Activated CD8-positive, alpha-beta memory T cell treated with anti-CD3 and anti-CD28 coated beads, Interleukin-2, amount 50 U/mL, for 4 hours (primary cell): ENCODE measurements at regions not wholly inside any gene's neighbourhood (a gene's known extent, or its start where the extent isn't known, plus 50 kb on each side); places are given as distances from the start of the nearest gene placed in this dataset.
"Not testable (repeated sequence)": the region's sequence is repeated elsewhere in the genome, so short reads cannot be mapped to it uniquely, and the experiment has no call there.

Experiments
- DNase-seq: peaks from one replicate; pipeline ENCODE4 v3.0.0-alpha.2; 2020

DNA sequence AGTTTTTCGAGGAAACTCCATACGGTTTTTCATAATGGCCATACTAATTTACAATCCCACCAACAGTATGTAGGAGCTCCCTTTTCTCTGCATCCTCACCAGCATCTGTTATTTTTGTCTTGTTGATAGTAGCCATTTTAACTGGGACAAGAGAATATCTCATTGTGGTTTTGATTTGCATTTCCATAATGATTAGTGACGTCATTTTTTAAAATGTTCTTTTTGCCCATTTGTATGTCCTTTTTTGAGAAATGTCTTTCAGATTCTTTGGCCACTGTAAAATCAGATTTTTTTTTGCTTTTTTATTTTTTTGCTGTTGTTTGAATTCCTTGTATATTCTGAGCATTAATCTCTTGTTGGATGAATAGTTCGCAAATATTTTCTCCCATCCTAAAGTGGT lies 243.9 kb downstream of the TRIML1 start:
- DNase-seq, result no peak

DNA sequence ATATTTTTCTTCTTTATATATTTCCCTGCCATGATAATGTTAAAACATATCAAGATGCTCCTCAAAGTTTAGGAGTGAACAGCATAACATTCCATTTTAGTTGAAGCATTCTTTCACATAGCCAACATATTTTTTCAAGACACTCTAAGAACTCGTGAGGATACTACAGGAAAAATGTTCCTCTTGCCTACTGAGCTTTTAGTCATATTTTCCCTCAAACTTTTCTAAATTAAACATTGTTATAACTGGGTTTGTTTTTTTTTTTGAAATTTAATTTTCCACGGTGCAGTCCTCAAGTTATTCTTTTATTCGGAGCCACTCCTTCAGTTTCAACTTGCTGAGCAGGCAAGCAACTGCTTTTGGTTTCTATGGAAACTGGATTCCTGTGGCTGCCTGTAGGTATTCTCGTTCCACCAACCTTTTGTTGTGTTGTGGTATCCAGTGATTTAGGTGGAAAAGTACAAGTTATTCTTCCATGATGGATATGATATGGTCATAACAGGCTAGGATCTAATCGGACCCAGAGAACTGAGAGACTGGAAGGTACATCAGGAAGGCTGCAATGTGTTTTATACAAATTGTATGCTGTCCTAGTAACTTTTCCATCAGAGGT lies 248.0 kb downstream of the TRIML1 start:
- no peak for DNase-seq

DNA sequence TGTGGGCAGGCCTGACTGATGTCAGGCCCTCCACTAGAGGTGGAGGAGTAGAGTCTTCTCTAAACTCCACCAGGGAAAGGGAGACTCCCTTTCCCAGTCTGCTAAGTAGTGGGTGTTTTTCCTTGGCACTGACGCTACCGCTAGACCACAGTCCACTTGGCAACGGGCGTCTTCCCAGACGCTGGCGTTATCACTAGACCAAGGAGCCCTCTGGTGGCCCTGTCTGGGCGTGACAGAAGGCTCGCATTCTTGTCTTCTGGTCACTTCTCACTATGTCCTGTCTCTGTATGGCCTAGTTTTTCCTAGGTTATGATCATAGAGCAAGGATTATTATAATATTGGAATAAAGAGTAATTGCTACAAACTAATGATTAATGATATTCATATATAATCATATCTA lies 252.1 kb downstream of the TRIML1 start:
- DNase-seq, result not testable (repeated sequence)

GRCh38 chr4:188396037-188396436 lies 256.8 kb downstream of the TRIML1 start:
- DNase-seq, result no peak

DNA sequence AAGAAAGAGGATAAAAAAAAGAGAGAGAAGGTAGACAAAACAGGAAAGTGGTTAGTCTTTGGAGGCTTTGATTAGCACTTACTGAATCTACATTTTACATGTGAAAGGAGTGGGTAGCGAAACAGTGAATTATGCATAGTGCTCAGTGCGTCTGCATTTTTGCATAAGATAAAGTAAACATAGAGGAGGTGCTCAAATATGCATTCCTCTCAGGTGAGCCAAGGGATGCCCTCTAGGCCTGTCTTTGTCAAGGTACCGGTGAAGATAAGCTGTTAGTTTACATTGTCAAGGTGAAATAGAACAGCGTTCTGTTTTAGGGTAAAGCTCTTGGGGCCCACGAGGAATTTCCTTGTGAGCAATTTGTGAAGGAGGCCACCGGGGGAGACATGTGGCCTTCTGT lies 260.6 kb downstream of the TRIML1 start:
- DNase-seq, result no peak

DNA sequence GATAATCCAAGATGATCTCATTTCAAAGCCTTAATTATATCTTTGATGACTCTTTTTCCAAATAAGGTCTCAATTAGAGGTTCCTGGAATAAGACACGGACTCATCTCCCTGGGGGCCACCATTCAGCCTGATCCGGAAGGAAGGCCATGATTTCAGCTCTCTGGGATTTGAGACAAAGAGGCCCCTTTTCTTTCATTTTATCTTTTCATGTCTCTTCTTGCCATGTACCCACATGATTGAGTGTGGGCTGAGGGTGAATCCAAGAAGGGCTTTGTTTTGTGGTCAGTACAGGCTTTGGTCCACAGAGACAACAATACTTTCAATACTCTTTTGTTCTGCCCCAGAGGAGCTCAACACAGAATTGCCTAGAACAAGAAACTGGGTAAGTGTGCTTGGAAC lies 261.2 kb downstream of the TRIML1 start:
- no peak for DNase-seq

GRCh38 chr4:188403272-188403671 lies 264.0 kb downstream of the TRIML1 start:
- DNase-seq, result no peak

GRCh38 chr4:188405071-188405835 lies 266.0 kb downstream of the TRIML1 start:
- not testable (repeated sequence) for DNase-seq

DNA sequence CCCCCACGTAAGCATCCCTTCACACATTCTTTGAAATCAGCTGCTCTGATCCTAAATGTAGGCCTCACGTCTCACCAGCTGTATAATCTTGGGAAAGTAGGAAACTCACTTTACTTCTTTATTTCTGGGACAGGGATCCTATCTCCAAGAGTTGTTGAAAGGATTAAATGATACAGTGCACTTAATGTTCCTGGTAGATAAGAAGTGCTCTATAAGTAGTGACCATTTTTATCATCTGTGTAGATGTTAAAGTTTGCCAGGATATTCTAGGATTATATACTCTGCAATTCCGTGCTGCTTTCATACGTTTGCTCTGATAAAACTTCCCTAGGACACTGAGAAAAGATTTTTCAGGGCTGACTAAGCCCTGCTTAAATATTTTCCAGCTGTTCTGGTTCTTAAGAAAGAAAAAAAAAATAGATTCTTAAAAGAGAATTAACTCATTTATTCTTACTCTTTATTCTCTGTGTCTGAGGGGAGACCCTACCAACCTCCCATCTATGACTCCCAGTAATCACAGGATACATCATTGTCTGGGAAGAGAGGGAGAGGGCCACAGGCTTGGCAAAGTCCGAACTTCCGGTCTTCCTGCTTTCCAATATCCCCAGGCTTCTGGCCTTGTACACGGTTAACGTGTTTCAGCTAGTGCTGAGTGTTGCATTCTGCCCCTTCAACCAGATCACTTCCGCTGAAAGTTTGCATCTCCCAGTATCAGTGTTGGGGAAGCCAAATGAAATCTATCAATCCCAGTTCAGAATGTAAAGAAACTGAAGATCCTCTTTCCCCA lies 269.2 kb downstream of the TRIML1 start:
- DNase-seq, result no peak

- DNase-seq, result no peak
Measured at GRCh38 chr4:188409851-188410250, 270.6 kb downstream of the TRIML1 start.

GRCh38 chr4:188411805-188412204 lies 272.6 kb downstream of the TRIML1 start:
- no peak for DNase-seq

DNA sequence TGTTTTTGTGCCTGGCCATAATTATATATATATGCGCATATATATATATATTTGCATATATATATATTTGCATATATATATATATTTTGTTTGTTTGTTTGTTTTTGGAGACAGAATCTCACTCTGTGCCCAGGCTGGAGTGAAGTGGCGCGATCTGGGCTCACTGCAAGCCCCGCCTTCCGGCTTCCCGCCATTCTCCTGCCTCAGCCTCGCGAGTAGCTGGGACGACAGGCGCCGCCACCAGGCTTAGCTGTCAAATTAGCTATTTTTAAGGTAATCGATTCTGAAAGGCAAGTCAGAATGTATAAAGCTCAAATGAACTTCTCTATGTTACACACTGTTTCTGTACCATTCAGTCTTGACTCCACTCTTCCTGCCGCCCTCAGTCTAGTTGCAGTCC lies 273.3 kb downstream of the TRIML1 start:
- DNase-seq, result no peak

- DNase-seq, result no peak
Measured at GRCh38 chr4:188414441-188414840, 275.2 kb downstream of the TRIML1 start.

DNA sequence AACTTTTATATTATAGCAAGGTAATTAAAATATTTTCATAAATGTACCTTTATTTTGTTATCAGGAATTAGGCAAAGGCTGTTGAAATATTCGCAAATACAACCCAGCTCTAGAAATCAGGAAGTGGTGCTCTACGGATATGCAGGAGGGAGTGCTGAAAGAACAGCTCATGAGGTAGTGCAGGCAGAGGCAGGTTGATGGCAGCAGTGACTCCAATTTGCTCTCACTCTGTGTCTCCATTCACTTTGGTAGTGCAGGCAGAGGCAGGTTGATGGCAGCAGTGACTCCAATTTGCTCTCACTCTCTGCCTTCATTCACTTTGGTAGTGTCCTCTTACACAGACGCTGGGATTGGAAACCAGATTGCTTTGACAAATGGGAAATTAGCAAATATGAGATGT lies 277.9 kb downstream of the TRIML1 start:
- DNase-seq, result no peak

GRCh38 chr4:188423039-188423438 lies 283.8 kb downstream of the TRIML1 start:
- no peak for DNase-seq

DNA sequence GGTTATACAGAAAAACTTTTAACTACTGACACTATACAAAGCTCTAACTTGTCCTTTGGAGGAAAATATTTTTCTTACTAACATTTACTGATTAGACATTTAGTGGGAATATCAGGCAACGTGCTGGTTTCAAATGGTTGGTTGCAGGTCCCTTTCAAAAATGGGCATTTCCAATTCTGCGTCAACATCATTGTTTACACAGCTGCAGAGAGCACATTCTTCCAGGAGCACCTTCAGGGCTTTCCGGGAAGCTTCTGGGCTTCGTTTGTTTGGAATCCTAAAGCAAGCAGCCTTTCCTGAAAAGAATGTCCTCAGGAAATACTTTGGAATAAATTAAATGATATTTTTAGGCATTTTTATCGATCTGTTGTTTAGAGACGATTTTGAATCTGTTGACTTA lies 289.7 kb downstream of the TRIML1 start:
- DNase-seq, result no peak

- no peak for DNase-seq
Measured at GRCh38 chr4:188429965-188430364, 290.7 kb downstream of the TRIML1 start.

DNA sequence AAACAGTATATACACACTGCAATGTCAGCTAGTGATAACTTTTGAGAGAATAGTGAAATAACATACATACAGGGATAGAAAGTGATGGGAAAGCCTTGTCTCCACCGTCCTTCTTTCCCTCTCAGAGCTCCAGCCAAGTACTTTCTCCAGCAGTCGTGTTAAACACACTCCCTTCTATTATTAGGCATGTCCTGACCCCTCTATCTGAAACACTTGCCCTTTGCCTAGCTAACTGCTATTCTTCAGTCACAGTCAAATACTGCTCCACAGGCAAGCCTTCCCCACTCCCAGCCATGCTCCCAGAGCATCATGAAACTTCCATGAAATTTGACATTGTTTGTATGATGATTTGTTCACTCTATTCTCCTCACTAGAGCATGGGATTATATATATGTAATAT lies 291.1 kb downstream of the TRIML1 start:
- DNase-seq, result no peak

GRCh38 chr4:188432328-188432727 lies 293.1 kb downstream of the TRIML1 start:
- no peak for DNase-seq

- no peak for DNase-seq
Measured at GRCh38 chr4:188433741-188434315, 294.6 kb downstream of the TRIML1 start.

- no peak for DNase-seq
Measured at GRCh38 chr4:188434643-188435042, 295.4 kb downstream of the TRIML1 start.

DNA sequence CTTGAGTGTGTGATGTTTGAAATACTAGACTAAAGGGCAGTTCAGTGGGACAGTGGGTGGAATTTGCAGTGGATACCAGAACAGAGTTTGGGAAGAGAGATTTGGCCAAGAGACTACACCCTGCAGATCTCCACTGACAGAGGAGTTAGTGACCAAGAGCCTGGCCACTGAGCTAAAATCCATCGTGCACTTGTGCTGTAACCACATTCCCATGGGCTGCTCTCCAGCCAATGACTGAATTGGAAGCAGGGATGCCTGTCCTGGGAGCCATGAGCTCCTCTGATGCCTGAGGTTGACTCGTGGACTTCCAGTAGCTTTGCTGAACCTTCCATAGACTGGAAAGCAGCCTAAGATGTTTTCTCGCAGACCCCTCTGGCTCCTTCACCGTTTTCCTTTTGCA lies 296.1 kb downstream of the TRIML1 start:
- no peak for DNase-seq

DNA sequence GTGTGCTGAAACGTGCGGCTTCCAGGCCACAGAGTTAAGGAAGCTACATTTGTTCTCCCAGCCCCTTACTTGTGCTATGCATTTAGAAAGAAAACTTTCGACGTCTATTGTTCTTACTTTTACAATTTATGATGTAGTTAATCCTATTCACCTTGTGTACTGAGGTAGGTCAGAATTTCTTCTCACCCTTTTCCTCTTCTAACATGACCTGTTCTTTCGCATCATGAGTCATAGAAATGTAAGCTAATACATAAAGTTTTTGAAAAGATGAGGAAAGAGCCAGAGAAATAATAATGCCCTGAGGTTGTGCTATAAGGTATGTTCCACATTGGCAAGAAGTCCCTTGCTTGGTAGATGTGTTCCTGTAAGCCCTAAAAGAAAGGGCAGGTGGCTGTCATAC lies 298.3 kb downstream of the TRIML1 start:
- no peak for DNase-seq

DNA sequence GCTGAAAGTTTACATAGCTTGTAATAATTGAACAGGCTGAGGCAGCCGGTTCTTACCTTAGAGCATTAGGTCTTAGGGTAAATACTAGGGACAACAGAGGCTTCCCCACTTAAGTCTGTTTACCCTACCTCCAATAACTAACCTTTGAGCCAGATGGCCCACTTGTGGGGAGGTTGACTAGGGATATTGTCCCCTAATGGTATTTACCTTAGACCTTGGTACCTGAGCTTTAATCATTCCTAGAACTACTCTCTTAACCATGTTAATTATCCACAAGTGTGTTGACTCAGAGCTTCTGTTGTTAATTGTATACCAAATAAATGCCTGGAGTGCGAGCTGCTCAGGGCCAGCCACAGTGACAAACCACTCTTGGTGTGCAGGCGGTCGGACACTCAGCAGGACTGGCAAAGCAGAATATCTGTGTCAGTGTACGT lies 299.2 kb downstream of the TRIML1 start:
- not testable (repeated sequence) for DNase-seq
